ENCODE measurements at regions not wholly inside any gene's neighbourhood (a gene's known extent, or its start where the extent isn't known, plus 50 kb on each side); places are given as distances from the start of the nearest gene placed in this dataset.

GRCh38 chr15:92224843-92225242, 168.8 kb upstream of the ST8SIA2 start:
- no peak for DNase-seq

DNA sequence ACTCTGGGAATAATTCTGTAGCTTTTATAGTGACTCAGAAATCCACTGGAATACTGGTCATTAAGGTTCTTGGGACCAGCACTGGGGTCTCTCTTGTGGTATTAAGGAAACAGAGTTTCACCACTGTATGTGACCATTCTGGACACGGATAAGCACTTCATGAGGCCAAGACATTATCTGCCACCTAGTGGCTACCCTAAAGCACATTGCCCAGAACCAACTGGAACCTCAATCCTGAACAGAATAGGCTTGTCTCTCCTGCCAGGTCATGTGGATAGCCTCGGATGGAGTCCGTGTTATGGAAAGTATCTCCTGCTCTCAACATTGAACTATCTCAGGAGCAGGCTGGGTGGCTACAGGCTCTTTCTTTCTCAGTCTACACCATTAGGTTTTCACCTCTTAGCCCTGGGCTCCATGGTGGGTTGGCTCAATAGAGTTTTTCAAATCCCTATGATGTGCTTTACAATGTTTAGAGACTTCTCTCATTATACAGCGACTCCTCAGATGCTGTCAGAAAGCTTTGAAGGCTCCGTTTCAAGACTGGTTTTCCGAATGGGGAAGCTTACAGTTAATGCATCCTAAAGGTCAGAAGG, 167.6 kb upstream of the ST8SIA2 start:
- DNase-seq: no peak

DNA sequence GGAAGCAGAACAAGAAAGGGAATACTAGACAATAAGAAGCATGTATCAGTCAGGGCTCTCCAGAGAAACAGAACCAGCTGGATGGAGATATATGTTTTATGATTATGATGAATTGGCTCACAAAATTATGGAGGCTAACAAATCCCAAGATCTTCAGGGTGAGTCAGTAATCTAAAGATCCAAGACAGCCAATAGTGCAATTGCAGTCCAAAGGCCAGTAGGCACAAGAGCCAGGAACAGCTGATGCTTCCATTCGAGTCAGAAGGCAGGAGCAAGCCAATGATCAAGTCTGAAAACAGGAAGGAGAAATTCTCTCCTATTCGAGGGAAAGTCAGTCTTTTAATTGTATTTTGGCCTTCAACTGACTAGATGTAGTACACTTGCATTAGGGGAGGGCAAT, 164.9 kb upstream of the ST8SIA2 start:
- no peak for DNase-seq

DNA sequence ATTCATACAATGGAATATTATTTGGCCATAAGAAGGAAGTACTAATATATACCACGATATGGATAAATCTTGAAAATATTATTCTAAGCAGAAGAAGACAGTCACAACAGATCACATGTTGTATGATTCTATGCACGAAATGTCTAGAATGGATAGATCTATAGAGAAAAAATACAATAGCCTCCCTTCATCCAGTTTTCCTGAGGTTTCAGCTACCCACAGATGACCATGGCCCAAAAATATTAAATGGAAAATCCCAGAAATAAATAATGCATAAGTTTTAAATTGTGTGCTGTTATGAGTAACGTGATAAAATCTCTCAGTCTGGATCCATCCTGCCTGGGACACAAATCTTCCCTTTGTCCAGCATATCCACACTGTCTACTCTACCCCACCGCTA, 162.2 kb upstream of the ST8SIA2 start:
- DNase-seq: no peak

- no peak for DNase-seq
These were observed 161.4 kb upstream of the ST8SIA2 start for GRCh38 chr15:92232317-92232716.

DNA sequence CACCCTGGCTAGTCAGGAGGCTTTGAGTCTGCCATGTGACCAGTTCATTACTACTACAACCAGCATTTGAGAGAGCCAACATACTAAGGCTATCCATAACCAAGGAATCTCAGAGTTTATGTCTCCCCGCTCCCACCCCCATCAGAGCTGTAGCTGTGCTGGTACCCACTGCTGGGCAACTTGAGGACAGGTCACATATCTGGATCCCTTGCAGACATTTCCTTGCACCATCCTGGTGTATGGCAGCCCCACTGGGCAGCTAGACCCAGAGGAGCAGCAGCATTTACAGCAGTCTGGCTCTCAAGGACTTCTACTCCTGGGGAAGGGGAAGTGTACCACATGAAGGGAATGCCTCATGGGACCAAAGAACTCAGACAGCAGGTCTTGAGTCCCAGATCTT, 160.8 kb upstream of the ST8SIA2 start:
- no peak for DNase-seq

- no peak for DNase-seq
These were observed 150.5 kb upstream of the ST8SIA2 start for GRCh38 chr15:92243227-92243626.

DNA sequence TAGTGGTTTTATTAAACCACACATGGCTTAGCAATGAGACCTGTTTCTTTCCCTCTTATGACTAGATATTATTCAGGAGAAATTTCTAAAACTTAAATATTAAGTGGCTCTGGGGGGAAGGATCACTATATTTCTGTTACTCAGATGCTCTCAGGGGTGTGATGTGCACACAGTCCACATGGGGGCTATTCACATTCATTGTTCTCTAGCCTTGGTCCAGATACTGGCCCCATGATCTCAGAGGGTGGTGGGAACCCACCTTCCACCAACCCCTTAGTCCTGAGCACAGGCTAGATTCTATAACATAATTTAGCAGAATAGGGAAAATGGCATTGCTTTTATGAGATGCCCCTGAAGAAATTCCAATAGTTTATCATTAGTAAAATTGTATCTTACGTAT, 149.0 kb upstream of the ST8SIA2 start:
- DNase-seq: no peak

- no peak for DNase-seq
These were observed 145.9 kb upstream of the ST8SIA2 start for GRCh38 chr15:92247649-92248242.

DNA sequence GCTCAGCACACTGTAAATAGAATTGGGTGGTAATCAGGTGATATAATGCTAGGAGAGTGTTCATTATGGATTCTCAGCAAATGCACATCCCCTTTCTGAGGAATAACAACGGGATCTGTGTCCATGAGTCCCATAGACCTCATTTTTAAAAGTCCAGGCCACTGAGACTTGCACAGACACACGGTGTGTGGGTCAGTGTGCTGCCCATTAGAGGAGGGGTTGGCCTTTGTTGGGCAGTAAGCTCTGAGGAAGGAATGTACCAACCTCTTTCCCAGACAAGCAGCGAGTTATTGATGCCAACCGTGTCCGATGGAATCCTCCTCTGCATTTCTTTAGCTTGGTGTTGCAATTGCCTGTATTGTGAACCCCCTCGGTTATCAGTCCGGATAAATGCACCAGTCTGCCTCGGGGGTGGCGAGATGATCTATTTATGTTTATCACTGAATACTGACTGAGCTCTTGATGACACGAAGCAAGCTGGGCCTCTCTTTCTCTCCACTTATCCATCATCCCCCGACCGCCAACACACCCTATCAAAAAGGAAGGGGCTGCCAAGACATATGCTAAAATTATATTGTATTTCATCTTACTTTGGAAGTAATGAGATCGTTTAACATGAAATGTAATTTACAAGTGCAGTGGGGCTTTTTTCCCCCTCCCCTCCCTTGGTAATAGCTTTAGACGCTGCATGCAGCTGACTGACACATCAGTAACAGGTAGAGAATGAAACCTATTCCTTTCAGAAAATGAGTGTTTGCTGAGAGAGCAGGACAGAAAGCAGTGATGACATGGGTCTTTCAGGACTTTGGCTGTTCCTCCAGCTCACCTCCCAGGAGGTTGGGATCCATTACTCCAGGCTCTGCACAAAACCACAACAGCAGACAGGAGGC, 126.6 kb upstream of the ST8SIA2 start:
- DNase-seq: no peak

- DNase-seq: no peak
These were observed 124.8 kb upstream of the ST8SIA2 start for GRCh38 chr15:92268900-92269299.

- no peak for DNase-seq
These were observed 122.5 kb upstream of the ST8SIA2 start for GRCh38 chr15:92271179-92271578.

GRCh38 chr15:92272106-92272505, 121.6 kb upstream of the ST8SIA2 start:
- DNase-seq: no peak

- DNase-seq: no peak
These were observed 120.4 kb upstream of the ST8SIA2 start for GRCh38 chr15:92273286-92273685.

GRCh38 chr15:92273723-92274122, 120.0 kb upstream of the ST8SIA2 start:
- no peak for DNase-seq

DNA sequence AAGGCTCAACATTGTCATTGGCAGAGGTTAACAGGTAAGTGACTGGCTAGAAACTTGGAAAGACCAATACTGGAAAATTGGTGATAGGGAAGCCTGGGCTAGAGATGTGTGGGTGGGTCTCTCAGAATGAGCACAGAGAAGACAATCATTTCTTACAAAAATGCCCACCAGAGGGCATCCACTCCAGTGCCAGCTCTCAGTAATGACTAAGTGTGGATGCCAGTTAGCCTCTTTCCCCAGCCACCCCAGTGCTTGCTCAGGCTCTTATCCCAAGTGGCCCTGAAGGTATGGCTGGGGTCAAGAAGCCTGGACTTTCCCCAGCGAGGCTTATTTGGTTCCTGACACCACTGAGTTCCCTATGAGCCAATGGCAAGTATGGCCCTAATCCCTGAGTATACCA, 115.9 kb upstream of the ST8SIA2 start:
- no peak for DNase-seq

GRCh38 chr15:92283813-92284212, 109.9 kb upstream of the ST8SIA2 start:
- DNase-seq: no peak

DNA sequence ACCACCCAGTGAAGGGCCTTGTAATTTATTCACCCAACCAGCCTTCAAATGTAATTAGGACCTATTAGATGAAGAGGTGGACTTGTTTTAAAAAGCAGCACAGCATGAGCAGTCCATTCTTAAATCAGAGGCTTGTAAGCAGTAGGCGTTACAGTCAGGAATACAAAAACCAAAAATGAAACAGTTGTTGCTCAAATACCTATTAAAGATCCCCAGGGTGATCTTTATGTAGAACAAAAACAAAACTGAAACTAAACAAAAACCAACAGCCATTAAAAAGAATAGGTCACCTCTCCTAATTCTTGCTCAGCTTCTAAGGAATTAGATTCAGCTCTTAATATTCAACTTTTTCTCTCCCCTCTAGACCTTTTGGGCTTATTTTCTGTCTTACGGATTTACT, 104.9 kb upstream of the ST8SIA2 start:
- no peak for DNase-seq

DNA sequence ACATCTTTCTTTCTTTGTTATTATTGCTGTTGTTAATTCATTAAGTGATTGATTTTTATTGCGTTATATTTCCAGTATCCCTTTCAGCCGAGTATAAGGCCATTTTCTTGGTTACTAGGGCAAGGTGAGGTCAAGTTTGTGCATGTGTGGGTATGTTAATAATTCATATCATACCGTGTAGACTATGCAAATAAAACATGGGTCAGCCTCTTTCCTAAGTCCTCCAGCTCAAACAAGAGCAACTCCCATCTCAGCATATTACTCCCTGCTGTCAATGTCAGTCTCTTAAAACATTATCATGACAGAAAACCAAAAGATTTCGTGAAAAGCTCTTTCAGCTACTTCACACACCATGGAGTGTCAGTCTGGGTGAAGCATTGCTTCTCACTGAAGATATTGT, 103.9 kb upstream of the ST8SIA2 start:
- no peak for DNase-seq

DNA sequence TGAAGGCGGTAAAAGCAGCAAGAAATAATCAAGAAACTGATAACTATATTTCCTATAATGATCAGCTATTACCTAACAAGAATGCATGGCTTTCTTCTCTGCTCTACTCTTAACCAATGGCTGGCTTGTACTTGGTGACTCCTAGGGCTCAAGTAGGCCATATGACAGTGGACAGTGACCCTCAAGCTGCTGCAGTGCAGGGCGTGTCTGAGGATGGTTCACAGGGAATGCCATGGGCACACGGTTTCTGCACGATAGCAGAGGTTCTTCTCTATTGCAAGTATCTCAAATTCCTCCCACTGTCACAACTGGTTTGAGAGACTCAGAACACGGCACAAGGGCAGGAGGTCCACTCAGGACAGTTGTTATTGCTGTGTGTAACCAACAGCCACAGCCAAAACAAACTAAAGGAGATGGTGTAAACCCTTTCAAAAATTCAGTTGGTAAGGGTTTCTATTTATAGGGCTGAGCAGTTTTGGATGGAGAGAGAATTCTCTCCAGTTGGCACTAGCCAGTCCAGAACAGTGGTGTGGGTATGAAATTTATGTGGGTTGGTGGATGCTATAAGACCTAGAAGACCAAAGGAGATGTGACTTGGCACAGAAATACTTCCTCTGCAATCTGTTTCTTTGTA, 103.2 kb upstream of the ST8SIA2 start:
- no peak for DNase-seq

GRCh38 chr15:92291900-92292299, 101.8 kb upstream of the ST8SIA2 start:
- no peak for DNase-seq

DNA sequence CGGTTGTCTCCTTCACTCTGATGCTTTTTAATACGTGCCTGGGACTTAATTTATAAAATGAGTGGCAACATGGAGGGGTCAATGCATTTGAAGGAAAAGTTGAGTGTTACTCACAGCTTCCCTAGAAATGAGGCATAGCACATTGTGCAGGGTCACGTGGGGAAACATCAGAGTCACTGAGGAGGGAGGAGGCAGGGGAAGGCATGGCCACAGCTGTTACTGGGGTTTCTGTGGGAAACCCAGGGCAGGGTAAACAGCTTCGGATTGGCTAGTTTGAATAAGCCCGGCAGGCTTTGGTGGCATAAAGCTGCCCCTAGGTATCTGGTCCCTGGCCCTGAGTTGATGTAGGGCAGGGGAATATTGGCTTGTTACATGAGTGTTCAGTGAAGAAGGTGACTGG, 98.9 kb upstream of the ST8SIA2 start:
- DNase-seq: no peak

GRCh38 chr15:92304223-92304975, 89.3 kb upstream of the ST8SIA2 start:
- no peak for DNase-seq
